Lung (tissue), 11 donors: ENCODE measurements at regions not wholly inside any gene's neighbourhood (a gene's known extent, or its start where the extent isn't known, plus 50 kb on each side); places are given as distances from the start of the nearest gene placed in this dataset.

Experiments used
- ATAC-seq: fragments of 200-7000 bp; cut with Tn5 transposase; one replicate; pipeline ENCODE4 v1.9.1; 2020; ENCODE audit warnings: moderate number of reproducible peaks; ENCODE audit not compliant: insufficient read depth, low FRiP score
- DNase-seq, 3 donors: peaks; one replicate each; pipeline ENCODE4 v3.0.0-alpha.2; 2013 to 2017
- H3K27ac ChIP-seq, 2 donors: one replicate each; pipeline ENCODE4 v1.5.1; 2013; ENCODE audit warnings: mild to moderate bottlenecking in 2 of 2, moderate library complexity in 2 of 2, control low read depth in 1 of 2, inconsistent platforms in 1 of 2, low read depth in 1 of 2, low read length in 1 of 2
- H3K27me3 ChIP-seq, 3 donors: one replicate each; pipeline ENCODE4 v1.5.1; 2013; ENCODE audit warnings: low read length in 2 of 3; ENCODE audit not compliant: control insufficient read depth in 3 of 3, insufficient read depth in 3 of 3
- H3K36me3 ChIP-seq, 4 donors: one replicate each; pipeline ENCODE4 v1.5.1; 2013; ENCODE audit warnings: low read length in 4 of 4, mild to moderate bottlenecking in 1 of 4, moderate library complexity in 1 of 4; ENCODE audit not compliant: control insufficient read depth in 4 of 4, insufficient read depth in 4 of 4
- H3K4me1 ChIP-seq, 5 donors: one replicate each; pipeline ENCODE4 v1.5.1; 2013; ENCODE audit warnings: low read length in 5 of 5, mild to moderate bottlenecking in 2 of 5, moderate library complexity in 1 of 5; ENCODE audit not compliant: control insufficient read depth in 5 of 5, insufficient read depth in 5 of 5
- H3K4me3 ChIP-seq: one replicate; pipeline ENCODE4 v1.5.1; 2013; ENCODE audit warnings: mild to moderate bottlenecking, control low read depth, moderate library complexity
- H3K9ac ChIP-seq, 2 donors: one replicate each; pipeline ENCODE4 v1.5.1; 2013; ENCODE audit warnings: low read length in 2 of 2, control low read depth in 1 of 2; ENCODE audit not compliant: insufficient read depth in 1 of 2
- H3K9me3 ChIP-seq, 4 donors: one replicate each; pipeline ENCODE4 v1.5.1; 2013; ENCODE audit warnings: low read length in 3 of 4, mild to moderate bottlenecking in 1 of 4, moderate library complexity in 1 of 4; ENCODE audit not compliant: control insufficient read depth in 4 of 4, insufficient read depth in 3 of 4
- CTCF ChIP-seq: IDR thresholded peaks from 2 replicates; pipeline ENCODE4 v1.5.1; 2012; ENCODE audit warnings: mild to moderate bottlenecking; ENCODE audit errors: control extremely low read depth, extremely low read depth
- WGBS, 2 donors: extraction: QIAGEN DNeasy Blood & Tissue Kit; methylation state at CpG; one replicate each; pipeline ENCODE4 v1.1.7; 2013; 5-methylcytosine and 5-hydroxymethylcytosine counted together
- donor health status: control.
- donor health status: control.
- donor health status: Bipolar disorder and iron deficiency.
- donor health status: healthy.
- donor health status: DM: yes; HTN: yes; CAD: no.

- ATAC-seq (no peak), DNase-seq (no peak)
- H3K27me3 ChIP-seq: no peaks in the 10 kb centered on the region
- peaks cover 0 to 3% (median under 1%) of the 10 kb centered on the region in 4 donors for H3K9me3 ChIP-seq
- H3K9ac ChIP-seq: no peak overlapping the region
- TF ChIP-seq CTCF: no peak
- H3K4me1 ChIP-seq: peaks cover 0 to 11% (median 0%) of the 10 kb centered on the region in 5 donors
- no peaks in the 10 kb centered on the region for H3K36me3 ChIP-seq
- no peak overlapping the region for H3K4me3 ChIP-seq
- no peak overlapping the region for H3K27ac ChIP-seq
These were observed 109.1 kb upstream of the PLXNC1 start for GRCh38 chr12:94039199-94039840.

GRCh38 chr12:94039914-94040313 lies 108.5 kb upstream of the PLXNC1 start:
- Histone ChIP-seq H3K36me3 (no peaks in the 10 kb centered on the region), H3K9ac (no peak overlapping the region), H3K9me3 (peaks cover 0 to 3% (median 0%) of the 10 kb centered on the region in 4 donors), H3K4me1 (peaks cover 0 to 11% (median 0%) of the 10 kb centered on the region in 5 donors), H3K4me3 (no peak overlapping the region), H3K27ac (no peak overlapping the region), H3K27me3 (no peaks in the 10 kb centered on the region)
- TF ChIP-seq CTCF: no peak
- 34 to 68% methylated on average over 5 of the region's 5 CpGs for WGBS, 2 donors
- DNase-seq: peak; percentile 13 to 87 (median 86)
- peak; percentile 54 for ATAC-seq

GRCh38 chr12:94041850-94042249 lies 106.5 kb upstream of the PLXNC1 start:
- Histone ChIP-seq H3K9me3 (no peaks in the 10 kb centered on the region), H3K27ac (no peak overlapping the region), H3K4me1 (peaks cover 0 to 11% (median 0%) of the 10 kb centered on the region in 5 donors), H3K36me3 (no peaks in the 10 kb centered on the region), H3K4me3 (no peak overlapping the region), H3K27me3 (no peaks in the 10 kb centered on the region), H3K9ac (no peak overlapping the region)
- TF ChIP-seq CTCF: no peak
- ATAC-seq: no peak
- DNase-seq: no peak
- WGBS, 2 donors: 72 to 81% methylated on average over 3 of the region's 3 CpGs

GRCh38 chr12:94042321-94042720 lies 106.1 kb upstream of the PLXNC1 start:
- no peaks in the 10 kb centered on the region for H3K9me3 ChIP-seq
- no peak overlapping the region for H3K27ac ChIP-seq
- H3K4me3 ChIP-seq: no peak overlapping the region
- WGBS, 2 donors: 94 to 97% methylated on average over 4 of the region's 4 CpGs
- peaks cover 0 to 9% (median 0%) of the 10 kb centered on the region in 5 donors for H3K4me1 ChIP-seq
- ATAC-seq (no peak), DNase-seq (no peak)
- no peaks in the 10 kb centered on the region for H3K27me3 ChIP-seq
- no peak for TF ChIP-seq CTCF
- no peaks in the 10 kb centered on the region for H3K36me3 ChIP-seq
- H3K9ac ChIP-seq: no peak overlapping the region
